GM11168 (cell line): ENCODE measurements at regions not wholly inside any gene's neighbourhood (a gene's known extent, or its start where the extent isn't known, plus 50 kb on each side); places are given as distances from the start of the nearest gene placed in this dataset.

Experiments
- in situ Hi-C: fragments of 300-500 bp; cut with MboI; formaldehyde crosslinking; loops from one replicate; pipeline ENCODE4 v1.12.0; 2022; ENCODE audit warnings: low sequenced_read_pairs; ENCODE audit not compliant: unreplicated experiment

DNA sequence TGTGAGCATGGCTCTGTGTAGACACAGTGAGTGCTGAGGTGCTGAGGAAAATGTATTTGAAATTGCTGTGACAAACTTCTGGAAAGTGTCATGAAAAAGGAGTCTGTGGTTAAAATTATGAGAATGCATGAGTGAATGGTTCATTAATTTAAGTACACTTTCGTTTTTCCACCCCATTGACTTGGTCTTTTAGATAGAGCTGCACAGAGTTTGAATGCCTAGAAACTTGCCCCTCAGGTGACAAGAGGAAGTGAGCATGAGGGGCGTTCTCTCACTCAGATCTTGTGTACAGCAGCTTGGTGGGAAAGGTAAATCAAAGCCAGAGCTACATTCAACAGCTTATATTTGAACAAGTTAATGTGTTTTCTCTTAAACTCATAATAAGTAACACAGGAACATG lies 296.8 kb downstream of the WDR72 start:
- in situ Hi-C loops: no loop called here

DNA sequence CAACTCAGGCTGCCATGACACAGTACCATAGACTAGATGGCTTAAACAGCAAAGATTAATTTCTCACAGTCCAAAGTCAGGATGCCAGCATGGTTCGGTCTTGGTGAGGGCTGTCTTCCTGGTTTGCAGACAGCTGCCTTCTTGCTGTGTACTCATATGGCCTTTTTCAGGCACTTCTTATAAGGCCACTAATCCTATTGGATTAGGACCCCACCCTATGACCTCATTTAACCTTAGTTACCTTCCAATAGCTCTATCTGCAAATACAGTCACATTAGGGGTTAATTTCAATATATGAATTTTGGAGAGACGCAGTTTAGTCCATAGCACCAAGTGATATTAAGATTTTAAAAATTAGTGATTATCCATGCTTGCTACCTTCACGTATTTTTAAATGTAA lies 297.8 kb downstream of the WDR72 start:
- in situ Hi-C loops: no loop called here

DNA sequence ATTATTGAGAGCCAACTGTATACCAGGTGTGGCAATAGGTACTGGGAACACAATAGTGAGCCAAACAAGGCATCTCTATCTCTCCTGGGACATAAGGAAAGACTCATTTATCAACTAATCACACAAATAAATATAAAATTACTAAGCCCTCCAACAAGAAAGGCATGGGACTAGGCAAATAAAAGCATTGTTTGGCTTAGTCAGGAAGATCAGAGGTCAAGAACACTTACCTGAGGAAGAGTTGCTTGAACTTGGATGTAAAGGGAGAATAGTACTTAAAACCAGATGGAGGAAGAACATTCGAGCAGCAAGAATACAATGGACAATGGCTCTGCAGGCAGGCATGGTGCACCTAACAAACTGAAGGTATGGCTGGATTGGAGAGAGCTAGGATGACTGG lies 300.7 kb downstream of the WDR72 start:
- in situ Hi-C loops: no loop called here

DNA sequence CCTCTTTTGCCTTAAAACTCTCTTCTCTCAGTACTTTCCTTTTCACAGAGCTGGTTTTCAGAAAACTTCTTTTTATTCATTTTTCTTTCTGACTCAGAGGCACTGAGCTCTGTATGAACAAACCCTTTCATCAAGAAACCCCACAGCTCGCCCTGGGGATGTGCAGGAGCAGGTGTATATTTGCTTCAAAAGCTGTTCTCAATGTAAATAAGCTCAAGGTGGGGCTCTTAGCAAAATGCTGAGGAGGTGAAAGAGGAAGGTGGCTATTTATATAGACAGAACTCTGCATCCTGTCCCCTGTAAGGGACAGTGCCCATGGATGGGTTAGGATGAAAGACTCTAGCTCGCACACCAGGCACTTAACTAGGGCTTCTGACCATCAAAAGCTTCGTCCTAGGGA lies 302.0 kb downstream of the WDR72 start:
- in situ Hi-C loops: no loop called here

DNA sequence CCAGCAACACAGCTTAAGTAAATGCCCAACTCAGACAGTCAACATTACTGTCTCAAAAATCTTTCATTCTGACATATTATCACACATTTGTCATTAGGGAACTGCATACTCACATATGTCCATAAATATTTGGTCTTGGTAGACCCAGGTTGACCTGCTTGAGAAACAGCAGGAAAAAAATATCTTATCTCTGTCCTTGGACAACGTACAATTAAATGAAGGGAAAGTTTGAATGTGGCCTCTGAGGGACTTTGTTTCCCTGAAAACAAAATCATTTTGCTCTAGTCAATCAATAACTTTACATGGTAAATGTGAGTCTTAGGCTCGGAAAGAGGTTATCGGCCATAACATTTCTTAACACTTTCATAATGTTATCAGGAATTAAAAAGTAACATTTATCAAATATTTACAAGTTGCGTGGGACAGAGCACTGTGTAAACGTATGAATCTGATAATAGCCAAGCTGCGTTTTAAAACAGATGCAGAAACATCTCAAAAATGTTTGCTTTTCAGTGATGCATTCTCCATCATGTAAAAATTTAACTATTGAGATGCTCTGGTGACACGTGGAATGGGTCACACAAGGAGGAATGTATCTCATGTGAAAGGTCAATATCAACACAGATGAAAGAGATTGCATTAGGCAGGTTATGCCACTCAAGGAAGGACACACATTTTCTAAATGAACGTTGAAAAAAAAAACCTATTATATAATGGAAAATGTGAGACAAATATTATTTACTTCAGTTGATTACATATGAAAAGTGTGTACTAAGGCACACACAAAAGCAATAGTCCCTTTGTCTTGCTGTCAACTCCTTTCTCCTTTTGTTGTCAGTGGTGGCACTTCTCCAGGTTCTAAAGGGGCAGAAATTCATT lies 304.4 kb downstream of the WDR72 start:
- in situ Hi-C loops: no loop called here

DNA sequence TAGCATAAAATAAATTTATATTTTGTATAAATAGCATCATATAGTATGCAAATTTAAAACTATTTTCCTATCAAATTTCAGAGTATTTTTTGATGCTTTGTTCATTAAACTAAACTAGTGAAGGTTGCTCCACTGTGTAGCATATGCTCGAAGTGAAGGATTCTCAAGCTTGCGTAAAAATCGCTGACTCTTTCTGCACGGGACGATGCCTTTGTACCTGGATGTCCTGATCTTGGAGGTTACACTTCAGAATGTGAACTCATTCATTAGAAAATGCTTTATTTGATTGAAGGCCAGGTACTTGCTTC lies 305.0 kb downstream of the WDR72 start:
- in situ Hi-C loops: no loop called here

DNA sequence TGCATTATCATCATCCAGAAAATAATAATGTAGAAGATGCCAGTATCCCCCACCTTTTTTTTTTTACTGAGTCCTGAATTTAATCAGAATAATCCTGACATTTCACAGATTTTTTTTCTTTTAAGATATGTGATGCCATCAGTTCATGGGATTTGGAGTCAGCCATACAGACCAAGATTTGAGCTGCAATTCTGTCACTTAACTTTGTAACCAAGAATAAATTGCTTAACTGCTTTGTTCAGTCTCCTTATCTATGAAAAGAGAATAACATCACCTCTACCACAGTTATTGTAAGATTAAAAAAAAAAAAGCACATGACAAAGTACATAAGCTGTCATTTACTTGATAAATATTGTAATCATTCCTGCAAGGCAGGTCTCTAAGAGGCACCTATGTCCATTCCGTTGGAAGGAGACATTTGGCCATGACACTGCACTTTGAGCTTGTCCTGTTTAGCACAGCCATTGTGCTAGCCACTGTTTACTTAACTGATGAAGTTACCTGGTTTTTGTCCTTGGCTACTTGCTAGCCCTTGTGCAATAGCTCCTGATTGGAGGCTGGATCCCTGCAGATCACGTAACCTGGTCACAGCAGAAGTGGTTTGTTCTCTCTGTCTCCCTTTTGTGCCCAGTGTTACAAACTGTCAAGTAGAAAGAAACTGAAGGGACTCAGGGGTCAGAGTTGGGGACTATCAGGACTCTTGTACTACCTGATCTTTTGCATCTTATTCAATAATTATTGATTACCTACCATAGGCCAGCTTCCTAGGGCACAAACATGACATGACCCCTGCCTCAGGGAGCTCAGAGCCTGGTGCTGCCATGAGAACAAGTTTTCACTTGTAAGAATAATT lies 306.0 kb downstream of the WDR72 start:
- in situ Hi-C loops: no loop called here

DNA sequence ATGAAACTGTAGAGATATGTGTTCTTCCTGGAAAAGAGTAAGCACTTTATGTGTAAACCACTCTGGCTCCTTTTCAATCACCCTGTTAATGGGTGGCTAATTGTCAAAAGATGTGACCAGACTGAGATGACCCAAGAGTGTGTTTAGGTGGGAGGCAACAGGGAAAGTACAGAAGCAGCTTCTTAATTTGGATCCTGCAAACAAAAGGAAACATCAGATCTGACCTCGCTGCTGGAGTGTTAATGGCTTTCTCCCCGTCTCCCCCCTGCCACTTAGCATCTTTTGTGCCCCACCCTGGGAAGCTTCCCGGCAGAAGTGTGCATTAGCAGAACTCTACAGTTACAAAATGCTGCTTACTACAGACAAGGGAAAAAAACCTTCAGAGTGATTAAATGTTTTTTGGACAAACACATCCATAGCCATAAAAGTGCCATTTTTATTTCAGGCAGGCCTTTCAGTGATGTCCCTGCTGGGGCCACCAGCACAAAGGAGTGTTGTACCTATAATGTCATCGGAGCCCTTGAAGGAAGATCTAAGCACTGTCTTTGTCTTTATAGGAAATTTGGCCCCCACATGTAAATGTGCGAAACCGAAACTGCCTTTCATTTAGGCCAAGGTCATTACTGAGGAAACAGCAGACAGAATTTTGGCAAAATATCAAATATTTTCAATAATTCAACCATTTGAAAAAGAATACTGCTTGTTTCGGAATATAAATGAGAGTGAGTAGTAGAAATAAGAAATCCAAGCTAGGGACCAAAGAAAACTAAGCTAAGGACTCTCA lies 311.0 kb downstream of the WDR72 start:
- in situ Hi-C loops: no loop called here

DNA sequence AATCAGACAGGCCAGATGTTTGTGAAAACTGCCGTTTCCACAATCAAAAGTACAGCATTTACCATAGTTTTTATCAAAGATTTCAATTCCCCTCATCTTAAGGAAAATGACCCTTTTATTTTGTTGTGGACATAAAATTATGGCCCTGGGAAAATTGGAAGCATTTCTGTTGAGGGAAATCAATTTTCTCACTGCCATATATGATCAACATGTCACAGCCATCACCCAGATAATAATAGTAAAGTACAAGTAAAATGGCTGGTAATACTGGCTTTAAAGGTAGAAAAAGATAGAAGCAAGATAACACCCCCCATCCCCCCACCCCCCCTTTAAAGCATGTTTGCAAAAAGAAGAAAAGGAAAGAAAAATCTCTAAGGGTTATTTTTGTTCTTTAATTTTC lies 311.7 kb downstream of the WDR72 start:
- in situ Hi-C loops: no loop called here

DNA sequence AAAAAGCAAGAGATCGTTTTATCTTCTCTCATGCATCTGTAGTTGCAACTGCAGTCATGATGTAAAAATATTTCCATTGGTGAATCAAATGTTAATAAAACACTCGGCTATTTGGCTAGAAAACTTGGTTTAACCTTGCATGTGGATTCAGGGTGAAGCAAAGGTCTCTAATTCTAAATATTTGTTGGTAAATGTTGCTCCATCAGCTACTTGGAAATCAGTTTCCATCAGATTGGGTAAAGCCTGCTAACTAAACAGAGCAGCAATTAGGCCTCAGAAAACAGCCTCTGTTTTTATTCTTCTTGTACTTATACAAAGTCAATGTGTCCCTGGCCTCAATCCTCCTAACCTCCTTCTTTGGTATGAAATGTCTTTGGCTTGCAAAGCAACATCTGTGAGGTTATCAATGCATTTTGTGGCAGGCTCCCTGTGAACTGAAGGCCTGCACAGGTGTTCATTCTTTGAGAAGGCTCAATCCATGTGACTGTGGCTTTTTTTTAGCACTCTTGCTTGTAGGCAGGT lies 312.3 kb downstream of the WDR72 start:
- in situ Hi-C loops: no loop called here

DNA sequence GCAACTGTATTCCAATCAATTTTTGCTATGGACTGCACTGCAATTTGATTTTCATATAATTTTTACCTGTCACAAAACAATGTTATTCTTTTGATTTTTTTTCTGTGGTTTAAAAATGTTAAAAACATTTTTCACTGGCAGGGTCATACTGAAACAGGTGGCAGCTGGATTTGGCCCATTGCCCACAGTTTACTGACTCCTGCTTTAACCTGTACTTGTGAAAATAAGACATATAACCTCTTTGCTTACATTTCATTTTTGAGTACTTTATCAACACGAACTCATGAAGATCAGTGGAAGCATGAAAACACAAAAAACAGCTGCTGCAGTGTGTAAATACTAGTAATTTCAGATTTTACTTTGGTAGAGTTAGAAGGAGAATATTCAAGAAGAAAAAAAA lies 313.1 kb downstream of the WDR72 start:
- in situ Hi-C loops: no loop called here

DNA sequence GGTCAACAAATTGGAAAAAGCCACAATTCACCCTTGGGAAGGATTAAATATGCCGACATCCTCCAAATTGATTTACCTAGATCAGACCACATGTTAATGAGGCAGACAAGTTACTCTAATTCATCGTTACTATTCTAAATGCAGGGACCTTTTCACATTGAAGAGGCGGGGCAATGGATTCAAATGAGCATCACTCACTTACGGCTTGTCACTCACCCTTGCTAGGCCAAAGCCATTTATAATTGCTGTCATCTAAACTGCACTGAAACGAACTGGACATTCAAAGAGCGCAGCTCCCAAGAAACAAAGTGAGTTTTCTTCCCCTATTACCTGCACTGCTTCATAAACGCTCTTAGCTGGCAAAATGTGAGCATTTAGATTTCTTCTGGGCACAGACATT lies 313.9 kb downstream of the WDR72 start:
- in situ Hi-C loops: no loop called here

DNA sequence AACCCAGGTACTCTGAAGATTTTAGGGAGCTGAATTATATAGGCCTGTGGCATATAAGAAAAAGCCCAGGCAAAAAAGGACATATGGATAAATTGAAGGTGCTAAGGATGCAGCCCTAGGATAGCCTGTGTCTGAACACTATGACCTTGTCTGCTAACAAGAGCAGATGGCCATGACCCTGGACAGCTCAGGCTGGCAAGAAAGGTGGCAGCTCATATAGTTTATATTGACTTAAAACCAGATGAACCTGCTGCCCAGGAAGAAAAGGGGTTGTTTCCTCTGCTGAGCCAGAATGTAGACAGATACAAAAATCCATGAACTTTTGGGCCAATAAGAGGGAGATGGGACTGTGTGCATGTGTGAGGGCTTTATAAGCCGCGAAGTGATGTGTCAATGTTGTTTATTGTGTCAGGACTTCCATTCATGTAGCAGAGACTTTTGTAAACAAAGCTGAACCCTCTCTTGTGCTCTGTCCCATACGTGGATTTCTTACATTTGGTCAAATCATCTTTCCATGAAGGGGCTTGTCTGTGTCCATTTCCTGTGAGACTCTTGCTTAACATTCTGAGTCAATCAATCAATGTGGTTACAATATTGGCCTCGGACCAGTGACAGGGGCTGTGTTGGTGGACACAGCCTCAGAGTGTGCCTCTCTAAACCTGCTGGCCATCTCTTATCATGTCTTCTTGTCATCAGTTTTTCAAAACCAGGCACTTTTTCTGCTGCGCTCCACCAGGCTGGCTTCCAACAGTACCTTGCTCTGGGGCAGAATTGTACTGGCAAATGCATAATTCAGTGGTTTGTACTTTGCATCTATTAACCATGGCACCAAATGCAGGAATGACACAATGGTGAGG lies 321.2 kb downstream of the WDR72 start:
- in situ Hi-C loops: no loop called here

DNA sequence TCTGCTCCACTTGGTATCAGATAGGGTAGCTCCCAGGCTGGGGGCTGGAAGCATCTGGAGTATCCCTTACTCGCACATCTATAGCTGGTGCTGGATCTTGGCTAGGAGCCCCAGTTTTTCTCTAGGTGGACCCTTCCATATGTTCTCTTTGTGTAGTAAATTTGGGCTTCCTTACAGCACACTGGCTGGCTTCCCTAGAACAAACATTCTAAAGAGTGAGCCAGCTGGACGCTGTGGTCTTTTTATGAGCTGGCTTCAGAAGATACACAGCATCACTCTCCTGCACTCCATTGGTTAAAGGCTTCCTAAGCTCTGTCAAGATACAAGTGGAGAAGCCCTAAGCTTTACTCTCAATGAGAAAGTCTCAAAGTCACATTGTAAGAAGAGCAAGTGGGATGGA lies 322.1 kb downstream of the WDR72 start:
- in situ Hi-C loops: no loop called here

DNA sequence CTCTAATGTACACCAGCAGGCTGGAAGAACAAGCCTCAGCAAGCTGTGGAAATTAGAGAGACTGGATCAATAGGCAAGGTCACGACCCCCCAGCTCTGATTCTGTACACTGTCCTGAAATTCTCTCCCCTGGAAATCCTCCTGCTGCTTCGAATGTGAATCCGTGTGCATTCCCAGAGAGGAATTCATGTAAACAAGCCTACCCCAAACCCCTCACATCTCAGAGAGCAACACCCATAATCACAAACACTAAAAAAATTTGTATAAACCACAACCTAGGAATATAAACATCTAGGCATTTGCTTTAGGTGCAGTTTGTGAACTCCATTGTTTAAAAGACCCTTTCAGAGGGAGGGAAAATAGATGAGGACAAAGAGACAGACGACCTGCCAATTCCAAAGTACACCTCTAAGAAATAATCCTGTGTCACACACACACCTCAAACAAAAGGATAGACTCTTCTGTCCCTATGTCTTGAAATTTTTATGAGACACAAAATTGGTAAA lies 325.2 kb downstream of the WDR72 start:
- in situ Hi-C loops: no loop called here

DNA sequence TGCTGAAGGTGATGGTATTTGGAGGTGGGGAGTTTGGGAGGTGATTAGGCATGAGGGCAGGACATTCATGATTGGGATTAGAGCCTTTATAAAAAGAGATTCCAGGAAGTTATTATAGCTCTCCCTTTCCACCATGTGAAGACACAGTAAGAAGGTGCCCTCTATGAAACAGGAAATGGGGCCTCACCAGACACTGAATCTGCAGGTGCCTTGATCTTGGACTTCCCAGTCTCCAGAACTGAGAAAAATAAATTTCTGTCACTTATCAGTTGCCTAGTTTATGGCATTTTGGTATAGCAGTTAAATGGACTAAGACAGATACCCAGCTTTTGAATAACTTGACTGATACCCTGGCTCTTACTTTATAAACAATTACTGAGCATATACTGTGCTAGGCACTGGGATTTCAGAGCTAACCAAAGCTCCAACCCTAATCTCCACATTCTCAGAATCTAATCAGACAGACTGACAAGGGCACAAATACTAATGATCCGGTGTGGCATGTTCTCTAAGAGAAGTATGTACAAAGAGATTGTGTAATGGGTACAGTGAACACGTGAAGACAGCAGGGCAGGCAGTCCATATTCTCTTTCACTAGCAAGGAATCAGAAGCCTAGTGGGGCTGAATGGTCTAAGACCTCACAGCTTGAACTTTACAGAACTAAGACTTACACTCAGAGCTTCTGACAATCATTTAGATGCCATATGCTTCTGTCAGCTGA lies 343.1 kb downstream of the WDR72 start:
- in situ Hi-C loops: no loop called here

DNA sequence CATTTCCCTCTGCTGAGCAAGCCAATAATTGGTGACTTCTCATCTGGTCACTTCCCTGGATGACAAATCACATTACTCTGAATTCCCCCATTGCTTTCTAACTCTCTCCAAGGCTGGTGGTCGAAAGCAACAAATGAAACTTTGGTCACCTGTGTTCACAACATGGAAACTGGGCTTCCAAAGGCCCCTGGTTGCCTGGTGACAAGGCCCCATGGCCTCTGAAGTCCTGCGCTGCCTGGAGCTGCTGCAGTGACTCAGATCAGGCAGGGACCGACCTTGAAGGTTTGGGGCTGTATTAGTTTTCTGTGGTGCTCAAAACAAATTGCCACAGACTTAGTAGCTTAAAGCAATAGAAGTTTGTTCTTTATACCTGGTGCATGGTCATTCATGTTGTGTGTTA lies 345.3 kb downstream of the WDR72 start:
- in situ Hi-C loops: no loop called here

DNA sequence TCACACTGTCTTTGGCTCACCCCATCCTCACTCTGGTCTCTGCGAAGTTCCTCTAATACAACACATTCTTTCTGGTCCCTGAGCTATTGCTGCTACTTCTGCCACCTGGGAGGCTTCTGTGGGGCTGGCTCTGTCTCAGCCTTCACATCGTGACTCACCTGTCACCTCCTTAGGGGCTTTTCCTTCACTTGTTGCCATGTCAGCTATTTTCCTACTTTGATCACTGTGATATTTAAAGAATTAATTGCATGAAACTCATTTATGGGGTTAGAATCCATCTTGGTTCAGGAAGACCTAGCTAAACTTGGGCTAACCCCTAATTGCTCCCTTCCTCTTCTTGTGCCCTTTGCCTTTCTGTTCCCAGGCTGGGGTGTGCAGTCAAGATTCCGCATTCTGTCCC lies 346.9 kb downstream of the WDR72 start:
- in situ Hi-C loops: no loop called here

DNA sequence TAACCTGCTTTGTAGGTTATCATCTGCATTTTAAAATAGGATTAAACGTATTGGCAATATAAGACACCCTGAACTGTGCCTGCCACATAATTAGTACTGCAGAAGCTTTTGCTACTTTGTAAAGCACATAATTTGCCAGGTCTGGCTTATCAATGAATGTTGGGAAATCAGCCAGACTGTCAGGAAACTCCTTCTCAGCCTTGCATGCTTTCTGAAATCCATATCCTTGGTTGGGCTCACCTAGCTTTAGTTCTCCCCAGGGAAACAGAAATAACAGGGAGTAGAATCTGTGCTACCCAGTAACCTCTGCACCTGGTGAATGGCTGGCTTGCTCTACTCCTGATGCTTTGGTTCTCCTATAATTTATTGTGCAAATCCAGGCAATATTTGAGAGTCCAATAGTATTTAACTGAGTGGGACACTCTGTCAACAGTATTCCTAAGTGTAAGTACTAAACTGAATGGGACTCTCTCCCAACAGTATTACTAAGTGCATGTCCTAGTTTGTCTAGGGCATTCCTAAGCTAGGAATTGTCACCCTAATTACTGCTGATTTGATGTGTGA lies 354.5 kb downstream of the WDR72 start:
- in situ Hi-C loops: no loop called here
